GM18511 (cell line): ENCODE measurements at regions not wholly inside any gene's neighbourhood (a gene's known extent, or its start where the extent isn't known, plus 50 kb on each side); places are given as distances from the start of the nearest gene placed in this dataset.

Source experiments
- ATAC-seq: cut with Tn5 transposase; IDR thresholded peaks from one replicate; pipeline ENCODE4 v1.9.1; 2021; ENCODE audit warnings: mild to moderate bottlenecking, moderate library complexity; ENCODE audit not compliant: unreplicated experiment

GRCh38 chr2:196248467-196249094, 77.2 kb upstream of the STK17B start:
- ATAC-seq = no peak

DNA sequence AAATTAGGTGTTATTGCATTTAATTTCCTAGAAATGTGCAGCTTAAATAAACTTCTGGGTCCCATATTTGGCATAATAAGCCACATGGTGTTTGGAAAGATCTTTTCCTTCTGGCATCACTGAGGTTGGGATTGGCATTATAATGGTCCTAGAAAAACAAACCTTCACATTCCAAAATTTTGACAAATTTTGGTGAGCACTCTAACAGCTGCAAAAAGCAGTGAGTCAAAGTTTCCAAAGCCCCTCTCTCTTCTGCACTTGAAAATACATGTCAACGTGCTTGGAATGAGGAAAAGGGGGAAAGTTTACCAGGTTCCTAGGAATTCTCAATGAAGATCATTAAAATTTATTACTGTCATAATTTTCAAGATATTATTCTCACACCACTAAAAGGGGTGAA, 77.8 kb upstream of the STK17B start:
- ATAC-seq = no peak

DNA sequence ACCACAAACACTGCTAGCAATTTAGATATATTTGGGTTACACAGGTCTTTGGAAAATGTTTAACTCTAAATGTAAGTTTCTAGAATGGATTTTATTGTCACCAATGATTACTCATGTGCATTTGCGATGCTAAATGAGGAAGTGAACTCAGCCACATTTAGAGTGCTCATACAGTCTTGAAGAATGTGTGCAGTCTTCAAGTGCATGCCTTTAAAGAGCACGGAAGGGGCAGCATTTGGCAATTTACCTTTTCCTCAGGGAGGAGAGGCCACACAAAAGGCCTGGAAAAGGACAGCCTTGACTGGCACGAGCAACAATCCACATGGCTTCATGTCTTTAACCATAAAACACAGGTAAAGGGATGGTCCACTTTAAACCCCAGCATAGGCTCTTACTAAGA, 78.5 kb upstream of the STK17B start:
- peak; percentile 91 for ATAC-seq

DNA sequence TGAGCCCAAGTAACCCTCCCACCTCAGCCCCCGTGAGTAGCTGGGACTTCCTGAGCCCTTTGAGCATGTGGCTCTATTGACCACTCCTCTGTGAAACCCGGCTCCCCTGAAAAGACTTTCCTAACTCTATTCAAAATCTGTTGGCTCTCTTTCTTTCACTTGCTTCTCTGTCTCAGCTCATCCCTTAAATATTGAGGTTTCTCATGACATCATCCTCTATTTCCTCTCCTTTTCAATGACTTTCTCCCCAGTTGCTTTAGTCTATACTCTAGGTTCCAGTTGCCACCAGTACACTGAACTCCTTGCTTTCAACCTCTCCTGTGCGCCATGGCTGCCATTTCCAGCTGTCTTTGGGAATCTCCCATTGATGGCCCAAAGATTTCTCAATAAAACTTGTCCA, 79.8 kb upstream of the STK17B start:
- no peak for ATAC-seq

DNA sequence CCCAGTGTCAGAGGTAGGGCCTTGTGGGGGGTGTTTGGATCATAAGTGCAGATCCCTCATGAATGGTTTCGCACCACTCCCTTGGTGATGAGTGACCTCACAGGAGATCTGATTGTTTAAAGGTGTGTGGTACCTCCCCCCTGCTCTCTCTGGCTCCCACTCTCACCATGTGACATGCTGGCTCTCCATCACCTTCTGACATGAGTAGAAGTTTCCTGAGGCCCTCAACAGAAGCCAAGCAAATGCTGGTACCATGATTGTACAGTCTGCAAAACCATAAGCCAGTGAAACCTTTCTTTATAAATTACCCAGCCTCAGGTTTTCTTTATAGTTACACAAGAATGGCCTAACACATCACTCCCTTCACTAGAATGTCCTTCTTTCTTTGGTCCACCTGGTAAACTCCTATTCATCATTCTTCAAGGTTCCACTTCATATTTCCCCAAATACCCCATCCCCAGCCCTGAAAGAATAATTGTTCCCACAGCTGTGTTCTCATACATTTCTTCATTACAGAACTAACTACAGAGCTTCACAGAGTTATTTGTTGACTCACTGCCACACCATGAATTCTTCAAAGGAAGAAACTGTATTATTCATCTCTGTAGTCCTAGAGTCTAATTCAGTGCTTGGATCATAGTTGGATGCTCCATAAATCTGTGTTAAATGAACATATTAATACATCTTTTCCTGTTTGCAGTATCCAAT, 81.2 kb upstream of the STK17B start:
- ATAC-seq = no peak

GRCh38 chr2:196253116-196253480, 81.7 kb upstream of the STK17B start:
- no peak for ATAC-seq

GRCh38 chr2:196256585-196256984, 85.2 kb upstream of the STK17B start:
- no peak for ATAC-seq

DNA sequence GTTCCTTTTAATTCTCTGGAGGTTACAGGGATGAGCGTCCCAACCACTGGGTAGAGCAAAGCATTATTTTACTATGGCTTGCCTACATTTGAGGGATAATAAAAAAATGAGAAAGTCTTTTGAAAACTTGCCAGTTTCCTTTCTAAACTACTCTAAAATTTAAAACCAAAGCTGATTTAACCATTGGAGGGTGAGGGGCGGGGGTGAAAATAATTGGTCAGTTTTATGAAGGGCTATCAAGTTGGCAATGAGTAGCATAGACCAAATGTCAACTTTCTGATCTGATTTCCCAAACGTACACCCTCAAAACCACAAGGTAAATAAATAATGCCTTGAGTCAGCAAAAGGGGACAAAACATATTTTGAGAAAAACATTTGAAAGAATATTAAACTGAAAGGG, 85.7 kb upstream of the STK17B start:
- ATAC-seq = no peak

DNA sequence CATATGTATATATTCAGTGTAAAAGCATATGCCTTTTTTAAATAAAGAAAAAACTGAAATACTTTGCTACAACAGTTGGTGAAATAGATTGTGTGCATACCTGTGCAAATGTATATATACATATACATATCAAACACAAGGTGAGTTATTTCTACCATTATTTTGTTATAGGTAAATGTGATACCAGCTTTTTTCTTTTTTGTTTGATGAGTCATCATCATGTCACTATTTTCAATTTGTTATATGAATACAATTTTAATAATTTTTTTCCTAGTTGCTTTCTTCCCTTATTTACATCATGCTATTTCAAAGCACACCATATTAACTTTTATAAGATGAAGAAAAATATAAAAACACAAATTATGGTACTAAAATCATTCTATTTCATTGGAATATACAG, 87.0 kb upstream of the STK17B start:
- ATAC-seq = no peak

DNA sequence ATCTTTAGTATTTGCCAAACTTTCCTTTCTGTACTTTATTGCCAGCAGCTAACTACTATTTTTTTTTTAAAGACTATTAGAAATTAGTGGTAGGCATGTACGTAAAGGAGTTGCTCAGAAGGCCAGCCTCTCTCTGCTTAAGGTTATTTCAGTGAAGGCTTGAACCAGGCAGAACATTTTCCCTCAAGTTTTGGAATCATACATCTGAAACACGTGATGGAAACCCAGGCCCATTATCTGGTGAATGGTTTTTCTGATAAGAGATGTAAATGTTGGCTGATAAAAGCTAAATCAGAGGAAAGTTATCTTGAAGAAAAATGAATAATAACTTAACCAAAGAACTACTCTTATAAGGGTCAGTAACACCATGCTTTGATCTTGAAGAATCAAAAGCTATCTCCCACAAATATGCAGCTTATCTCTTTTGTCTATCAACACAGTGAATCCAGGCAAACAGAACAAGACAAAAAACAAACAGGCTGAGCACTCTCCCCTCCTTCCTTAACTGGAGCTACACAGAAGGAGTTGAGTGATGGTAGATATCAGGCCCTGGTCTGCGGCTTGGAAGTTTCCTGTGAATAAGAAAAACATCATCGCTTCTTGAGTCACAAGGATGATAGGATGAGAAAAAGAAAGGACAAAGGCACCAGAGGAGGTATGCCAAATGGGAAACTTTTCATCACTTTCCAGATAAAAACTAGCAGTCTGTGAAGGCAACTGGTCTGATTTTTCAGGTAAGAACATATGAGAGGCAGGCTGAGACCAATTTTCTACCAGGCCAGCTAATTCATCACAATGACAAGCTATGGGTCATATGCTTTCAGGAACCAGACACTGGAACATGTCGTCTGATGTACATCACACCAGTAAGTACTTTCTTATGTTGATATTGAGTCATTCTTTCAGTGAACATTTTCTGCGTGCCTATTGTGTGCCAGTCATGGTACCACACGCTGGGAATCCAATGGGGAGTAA, 88.4 kb upstream of the STK17B start:
- ATAC-seq = no peak

- ATAC-seq = no peak
Observed at GRCh38 chr2:196260546-196260945, 89.2 kb upstream of the STK17B start.

DNA sequence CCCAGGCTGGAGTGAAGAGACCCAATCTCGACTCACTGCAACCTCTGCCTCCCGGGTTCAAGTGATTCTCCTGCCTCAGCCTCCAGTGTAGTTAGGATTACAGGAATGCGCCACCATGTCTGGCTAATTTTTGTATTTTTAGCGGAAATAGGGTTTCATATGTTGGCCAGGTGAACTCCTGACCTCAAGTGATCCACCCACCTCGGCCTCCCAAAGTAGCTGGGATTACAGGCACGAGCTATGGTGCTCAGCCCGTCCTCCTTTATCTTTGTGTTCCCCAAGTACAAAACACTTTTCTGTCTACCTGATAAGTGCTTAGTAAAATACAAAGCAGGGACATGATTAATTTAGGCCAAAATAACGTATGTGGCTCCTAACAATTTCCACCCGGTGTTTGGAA, 91.2 kb upstream of the STK17B start:
- no peak for ATAC-seq

GRCh38 chr2:196263181-196263747, 91.9 kb upstream of the STK17B start:
- ATAC-seq = peak; percentile 98

DNA sequence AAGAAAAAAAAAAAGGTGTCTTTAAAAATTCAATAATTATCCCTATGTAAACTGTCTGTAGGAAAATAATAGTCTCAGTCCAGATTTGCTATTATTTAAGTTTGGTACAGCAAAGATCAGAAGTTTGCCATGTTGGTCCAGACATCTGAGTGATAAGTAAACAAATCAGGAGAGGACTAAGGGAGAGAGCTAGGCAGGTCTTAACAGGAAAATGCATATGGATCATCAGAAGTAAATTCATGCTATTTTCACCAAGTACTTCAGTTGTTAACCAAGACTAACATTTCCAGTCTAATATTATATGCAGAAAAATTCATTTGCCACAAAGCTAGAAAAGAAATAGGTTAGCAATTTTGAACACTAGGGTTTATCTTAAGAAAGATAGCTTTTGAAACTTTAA, 95.0 kb upstream of the STK17B start:
- no peak for ATAC-seq

DNA sequence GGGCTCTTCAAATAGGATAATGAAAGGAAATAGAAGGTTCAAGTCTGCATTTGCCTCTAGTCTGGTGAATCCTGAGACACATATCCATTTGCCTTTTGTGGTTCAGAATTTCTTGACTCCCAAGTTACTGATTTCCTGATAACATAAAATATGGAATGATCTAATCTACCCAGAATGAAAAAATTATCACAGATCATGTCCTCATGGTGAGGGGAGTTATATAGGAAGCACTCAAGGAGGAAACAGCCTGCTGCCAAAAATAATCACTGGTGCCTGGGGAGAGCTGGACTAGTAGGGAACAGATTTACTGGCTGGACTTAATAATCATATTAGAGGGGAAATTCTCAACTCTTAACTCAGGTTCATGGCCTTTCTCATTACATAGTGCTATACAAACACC, 95.5 kb upstream of the STK17B start:
- ATAC-seq = no peak

- ATAC-seq = no peak
Observed at GRCh38 chr2:196268025-196268424, 96.6 kb upstream of the STK17B start.

DNA sequence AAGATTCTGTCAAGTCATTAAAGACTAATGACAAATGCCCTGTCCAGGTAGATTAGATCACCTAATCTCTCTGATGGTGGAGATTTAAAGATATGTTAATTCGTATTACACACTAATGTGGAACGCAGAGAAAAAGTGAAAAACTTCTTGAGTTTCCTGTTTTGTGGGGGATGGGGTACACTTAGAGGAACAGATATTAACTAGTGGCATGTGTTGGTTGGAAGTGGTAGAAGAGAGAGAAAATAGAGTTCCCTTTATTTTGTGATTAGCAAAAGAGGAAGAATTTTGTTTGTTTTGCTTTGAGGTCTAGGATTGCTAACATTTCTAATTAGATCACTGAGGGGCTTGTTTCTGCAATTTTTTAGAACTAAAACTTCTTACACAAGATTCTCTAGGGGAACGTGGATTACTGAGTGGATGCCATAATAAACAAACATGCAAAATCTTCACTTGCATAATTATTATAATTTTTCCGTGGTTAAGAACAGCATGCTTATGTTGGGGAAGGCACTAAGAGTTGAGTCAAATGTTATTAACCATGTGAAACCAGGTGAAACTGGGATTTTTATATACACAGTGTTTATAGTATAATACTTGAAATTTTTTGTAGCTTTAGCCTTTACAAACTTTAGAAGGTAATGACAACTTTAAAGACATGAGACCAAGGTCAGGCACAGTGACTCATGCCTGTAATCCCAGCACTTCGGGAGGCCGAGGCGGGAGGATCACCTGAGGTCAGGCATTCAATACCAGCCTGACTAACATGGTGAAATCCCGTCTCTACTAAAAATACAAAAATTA, 97.4 kb upstream of the STK17B start:
- peak; percentile 66 for ATAC-seq

DNA sequence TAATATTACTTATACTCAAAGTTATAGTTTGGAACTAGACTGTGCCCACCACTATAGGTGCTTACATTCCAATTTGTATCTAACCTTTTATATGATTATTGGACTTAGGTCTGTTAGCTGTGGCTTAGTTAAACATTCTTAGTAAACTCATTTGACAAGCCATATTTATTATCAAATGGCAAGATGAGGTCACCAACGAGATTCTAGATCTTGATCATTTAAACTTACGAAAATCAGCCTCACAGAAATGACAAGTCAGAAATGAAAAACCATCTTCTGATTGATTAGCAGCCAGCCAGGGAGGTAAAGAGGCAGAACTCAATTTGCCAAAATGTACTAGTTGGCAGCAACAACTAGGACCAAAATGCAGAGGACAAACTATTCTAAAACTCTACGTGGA, 100.4 kb upstream of the STK17B start:
- no peak for ATAC-seq

DNA sequence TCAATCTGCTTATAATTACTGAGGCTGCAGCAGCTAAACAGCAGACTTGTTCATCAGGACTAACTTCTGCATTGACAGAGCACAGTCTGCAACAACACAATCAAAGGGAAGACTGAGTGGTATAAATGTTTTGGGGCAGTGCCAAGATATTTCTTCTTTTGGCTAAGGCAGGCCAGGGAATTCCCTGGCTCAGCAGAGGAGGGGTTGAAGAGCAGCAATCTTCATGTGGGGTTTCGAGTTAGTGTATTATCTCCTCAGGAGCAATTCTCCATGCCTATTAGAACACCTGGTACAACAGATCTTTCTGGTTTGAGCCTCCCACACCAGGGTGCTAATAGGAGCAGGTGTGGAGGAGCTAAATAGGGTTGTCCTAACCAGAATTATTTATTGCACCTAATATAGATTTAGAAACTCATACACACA, 103.0 kb upstream of the STK17B start:
- ATAC-seq = peak; percentile 63

DNA sequence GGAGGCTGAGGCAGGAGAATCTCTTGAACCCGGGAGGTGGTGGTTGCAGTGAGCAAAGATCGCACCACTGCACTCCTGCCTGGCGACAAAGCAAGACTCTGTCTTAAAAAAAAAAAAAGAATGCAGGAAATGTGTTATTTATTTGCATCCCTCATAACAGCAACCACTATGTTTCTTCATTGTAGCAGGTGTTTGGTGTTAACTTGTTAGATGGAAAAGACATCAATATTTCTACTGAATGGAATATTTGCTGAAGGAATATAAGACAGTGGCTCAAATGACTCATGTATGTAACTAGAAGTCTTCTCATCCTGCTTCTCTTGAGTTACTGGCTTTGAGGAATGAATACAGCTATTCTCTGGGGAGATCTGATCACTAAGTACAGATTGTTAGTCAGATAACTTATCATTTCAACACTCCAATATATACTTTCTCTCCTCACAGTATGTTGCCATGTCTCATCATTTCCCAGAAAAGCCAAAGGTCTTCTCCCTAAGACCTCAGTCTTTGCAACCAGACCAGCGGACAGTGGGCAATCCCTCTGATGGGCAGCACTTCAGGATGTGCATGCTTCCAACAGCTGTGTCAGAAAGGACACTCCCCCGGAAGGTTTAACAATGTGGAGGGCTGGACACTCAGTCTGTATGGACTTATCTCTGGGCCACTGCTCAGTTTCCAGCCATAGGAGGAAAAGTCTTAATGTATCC, 104.4 kb upstream of the STK17B start:
- ATAC-seq = peak; percentile 41
